HG03060 (cell line): ENCODE measurements at regions not wholly inside any gene's neighbourhood (a gene's known extent, or its start where the extent isn't known, plus 50 kb on each side); places are given as distances from the start of the nearest gene placed in this dataset.
"Not testable (repeated sequence)": the region's sequence is repeated elsewhere in the genome, so short reads cannot be mapped to it uniquely, and the experiment has no call there.

ENCODE experiments used
- ATAC-seq: cut with Tn5 transposase; IDR thresholded peaks from one replicate; pipeline ENCODE4 v1.9.1; 2021; ENCODE audit warnings: low read depth, moderate number of reproducible peaks; ENCODE audit not compliant: unreplicated experiment

DNA sequence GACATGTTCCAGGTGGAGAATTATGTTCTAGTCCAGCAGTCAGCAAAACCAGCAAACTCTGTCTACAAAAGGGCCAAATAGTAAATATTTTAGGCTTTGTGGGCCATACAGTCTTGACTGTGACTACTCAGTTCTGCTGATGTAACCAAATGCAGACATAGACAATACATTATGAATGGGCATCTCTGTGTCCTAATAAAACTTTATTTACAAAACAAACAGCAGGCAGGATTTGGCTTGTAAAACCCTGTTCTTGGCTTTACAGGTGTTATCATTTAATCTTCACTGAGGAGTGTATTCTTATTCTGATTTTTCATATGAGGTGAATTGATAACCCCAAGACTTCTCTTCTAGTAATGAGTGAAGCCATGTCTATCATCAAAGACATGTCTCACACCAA lies 278.6 kb downstream of the DUSP6 start:
- ATAC-seq = no peak

DNA sequence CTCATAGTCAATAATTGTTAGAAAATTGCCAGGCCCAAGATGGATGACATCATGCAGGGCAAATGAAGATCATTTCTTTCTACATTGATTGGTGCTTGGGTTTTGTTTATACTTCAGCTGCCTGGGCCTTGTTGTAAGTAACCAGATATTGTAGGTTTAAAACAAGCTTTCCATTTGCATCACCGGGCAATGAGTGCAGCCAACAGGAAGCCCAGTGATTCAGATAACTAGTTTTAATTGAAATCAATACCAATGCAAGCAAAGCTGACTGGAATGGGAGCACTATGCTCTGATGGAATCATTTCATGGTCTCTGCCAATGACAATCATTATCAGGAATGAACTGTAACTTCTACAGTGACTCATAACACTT lies 279.3 kb downstream of the DUSP6 start:
- ATAC-seq = no peak

DNA sequence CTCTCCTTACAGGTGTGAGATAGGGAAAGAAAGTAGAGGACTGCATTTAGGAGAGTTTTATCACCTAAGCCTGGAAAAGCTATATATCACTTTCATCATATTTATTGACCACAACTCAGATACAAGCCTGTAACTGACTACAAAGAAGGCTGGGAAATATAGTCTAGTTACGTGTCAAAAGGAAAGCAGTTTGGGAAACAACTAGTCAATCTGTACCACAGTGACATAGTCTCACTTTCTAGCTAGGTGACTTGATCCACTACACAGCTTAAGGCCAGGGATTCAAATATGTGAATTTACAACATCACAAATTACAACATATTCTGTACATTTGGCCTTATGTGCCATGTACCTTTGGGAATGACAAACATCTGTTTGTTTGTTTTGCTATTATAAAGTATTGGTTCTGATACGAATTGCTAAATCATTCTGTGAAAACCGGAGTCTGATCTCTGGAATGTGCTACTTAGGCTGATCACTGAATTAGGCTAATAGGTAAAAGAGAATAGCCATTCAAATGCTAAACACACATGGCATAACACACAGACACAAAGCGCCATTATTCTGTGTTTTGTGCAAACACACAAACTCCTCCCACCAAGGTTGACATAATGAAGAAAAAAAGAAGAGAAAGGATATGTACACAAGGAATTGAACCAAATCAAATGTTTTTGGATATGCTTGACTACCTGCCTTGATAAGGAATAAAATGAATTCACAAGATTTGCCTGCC lies 279.8 kb downstream of the DUSP6 start:
- no peak for ATAC-seq

DNA sequence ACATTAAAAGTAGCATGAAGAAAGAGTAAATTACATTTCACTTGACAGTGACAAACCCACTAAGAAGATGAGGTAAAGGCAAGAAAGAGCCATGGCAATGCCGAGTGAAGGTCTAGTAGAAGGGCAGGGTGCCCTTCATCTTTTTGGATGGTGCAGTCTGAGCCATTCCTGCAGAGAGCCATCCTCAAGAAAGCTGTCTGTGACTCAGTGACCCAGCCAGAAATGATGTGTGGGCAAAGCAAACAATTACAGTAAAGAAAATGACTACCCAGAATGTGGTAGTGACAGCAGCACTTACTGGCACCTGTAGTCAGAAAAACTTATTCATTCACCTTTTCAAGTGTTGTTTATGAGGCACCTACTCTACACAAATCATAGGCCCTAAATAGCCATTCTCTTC lies 281.7 kb downstream of the DUSP6 start:
- no peak for ATAC-seq

DNA sequence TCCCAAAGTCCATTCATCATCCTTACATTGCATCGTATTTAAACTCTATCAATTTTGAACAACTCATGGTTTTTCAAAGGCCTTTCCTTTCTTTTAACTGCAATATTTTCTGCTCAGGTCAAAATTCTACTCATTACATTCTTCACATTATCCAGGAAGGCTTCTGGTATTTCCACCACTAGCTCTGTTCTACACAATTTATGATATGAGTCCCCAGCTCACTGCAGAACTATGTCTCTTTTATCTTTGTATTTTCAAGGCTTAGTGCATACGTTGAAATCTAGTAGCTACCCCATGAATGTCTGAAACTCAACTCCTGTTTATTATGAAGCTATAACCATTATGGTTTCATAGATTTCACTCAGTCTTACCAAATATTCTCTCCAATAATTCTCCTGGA lies 282.9 kb downstream of the DUSP6 start:
- no peak for ATAC-seq

DNA sequence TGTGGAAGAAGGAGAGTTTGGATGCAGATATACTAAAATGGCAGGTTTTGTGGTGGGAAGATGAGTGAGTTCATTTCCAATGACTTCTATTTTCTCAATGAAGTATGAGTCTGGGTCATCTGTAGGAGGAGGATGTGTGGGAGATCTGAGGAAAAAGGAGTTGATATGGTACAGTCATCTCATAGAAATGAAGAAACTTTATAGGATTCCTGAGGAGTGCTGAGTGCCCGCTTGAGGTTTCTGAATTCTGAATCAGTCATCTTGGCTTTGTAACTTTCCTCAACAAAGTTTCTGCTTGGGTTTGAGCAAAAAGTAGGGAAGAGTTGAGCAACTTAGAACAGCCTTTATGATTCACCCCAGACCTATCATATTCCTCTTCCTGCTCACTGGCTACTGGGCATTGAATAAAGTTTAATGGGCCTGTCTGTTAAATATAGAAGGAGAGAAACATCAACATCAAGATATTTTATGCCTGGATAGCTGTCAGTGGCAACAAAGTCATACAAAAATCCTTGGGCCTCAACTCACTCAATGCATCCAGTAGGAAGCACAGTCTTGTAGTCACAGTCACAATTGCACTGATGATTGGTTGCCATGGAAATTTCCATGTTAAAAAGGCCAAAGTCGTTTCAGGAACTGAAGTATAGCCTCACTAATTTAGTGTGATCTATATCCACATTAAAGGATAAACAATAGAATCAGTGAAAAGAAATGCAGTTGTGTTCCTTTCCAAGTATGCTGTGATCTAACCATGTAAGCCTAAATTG lies 284.7 kb downstream of the DUSP6 start:
- no peak for ATAC-seq

DNA sequence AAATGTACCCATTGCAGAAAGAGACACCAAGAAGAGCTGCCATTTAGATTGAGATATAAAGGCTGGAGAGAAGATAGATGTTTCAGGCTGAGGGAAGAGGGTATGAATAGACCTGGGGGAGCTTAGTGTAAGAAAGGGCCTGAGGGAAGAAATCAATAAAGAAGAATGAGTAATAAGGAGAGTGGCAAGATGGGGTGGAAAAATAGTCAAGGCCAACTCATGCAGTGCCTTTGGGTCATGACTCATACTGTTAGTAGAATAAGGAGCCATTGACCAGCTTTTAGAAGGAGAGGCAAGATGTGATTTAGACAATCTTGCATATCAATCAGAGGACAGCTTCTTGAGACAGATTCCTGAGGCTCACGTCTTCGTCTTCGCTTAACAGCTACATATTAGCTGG lies 287.5 kb downstream of the DUSP6 start:
- no peak for ATAC-seq

DNA sequence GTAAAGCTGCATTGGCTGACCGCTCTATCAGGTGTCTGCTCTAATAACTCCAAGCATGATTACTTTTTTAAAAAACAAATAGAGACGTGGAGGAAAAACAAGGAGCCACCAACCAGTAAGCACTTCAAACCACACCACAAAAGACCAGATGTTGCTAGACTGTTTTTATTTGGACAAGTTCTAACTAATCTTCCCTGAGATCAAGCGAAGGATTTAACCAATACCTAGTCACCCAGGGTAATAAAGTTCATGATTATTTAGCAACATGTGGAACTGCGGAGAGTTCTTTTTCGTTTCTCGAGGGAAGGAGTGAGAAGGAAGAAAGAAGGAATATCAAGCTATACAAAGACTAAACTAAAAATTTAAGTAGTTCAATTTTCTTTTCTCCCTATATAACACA lies 288.1 kb downstream of the DUSP6 start:
- ATAC-seq = no peak

DNA sequence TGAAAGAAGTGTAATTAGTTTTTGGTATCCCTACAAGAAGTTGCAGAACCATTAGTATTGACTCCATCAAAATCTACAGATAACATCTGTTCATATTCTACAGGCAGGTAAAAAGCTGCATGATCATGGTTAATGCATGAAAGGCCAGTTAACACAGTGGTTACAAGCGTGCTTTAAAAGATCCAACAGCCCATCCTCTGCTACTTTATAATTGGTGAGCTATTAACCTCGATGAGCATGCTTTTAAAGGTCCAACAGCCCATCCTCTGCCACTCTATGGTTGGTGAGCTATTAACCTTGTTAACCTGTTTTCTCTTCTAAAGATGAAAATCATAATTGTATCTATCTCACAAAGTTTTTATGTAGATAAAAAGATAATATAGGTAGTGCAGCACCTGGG lies 289.3 kb downstream of the DUSP6 start:
- no peak for ATAC-seq

DNA sequence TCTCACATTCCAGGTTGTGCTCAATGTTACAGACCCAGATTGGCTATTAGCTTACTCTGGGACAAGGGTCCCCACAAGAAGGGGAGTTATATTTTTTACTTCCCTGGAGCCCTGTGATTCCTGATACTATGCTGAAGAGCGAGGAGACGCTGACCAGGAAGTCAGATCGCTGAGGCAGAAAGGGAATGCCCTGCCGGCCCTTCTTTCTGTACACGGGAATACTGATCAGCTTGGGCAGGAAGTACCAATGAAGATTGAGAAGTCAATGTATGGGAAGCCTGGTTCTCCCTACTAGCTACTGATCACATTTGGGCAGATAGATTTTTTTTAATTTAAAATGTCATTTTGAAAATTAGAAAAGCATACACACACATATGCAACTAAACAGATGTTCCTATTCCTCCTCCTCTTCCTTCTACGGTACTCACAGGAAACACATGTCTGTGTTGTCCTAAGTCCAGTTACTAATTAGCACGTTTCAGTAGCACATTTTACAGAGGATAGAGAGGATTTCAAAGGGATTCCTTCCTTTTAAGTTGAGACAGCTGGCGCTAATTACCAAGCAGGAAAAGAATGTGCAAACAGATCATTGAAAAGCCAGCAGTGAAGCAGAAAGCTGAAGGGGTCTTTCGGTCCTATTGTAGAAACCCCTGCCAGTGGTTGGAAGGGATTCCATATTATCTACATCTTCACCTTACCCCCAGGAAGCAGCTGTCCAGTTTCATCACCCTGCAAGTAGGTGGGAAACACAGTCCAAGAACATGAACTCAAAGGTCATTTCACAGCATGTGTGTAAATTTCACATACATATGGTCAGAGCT lies 292.4 kb downstream of the DUSP6 start:
- ATAC-seq = no peak

DNA sequence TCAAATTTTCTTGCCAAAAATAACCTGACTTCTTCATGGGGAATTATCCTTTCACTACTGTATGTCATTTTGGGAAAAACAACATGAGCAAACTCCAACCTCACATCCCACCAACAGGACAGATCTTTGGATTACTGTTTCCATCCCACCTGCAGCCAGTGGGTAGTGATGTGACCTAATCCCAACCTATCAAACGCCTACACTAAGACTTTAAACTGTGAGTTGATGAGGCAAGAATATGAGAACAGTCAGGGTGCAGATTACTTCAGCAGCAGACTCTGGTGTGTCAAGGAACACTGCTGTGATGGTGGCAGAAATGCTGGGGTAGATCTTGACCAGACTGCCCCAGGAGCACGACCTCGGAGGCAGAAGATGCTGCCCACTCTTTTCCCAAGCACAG lies 293.2 kb downstream of the DUSP6 start:
- no peak for ATAC-seq

DNA sequence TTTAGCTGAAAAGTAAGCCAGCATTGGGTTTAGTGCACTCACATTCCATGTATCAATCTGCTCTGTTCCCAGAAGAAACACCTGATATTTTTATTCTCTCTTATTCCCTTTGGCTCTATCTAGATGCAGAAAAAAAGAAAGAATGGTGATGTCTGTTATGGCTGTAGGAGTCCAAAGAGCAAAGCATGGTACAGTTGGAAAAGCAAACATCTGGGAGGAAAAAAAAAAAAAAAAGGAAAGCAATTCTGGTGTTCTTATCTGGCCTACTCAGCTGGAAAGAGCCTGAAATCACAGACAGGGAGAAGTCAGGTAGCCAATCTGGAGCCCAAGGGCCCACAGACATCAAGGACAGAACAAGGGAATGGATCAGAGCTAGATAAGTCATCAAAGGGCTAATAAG lies 293.9 kb downstream of the DUSP6 start:
- ATAC-seq = no peak

DNA sequence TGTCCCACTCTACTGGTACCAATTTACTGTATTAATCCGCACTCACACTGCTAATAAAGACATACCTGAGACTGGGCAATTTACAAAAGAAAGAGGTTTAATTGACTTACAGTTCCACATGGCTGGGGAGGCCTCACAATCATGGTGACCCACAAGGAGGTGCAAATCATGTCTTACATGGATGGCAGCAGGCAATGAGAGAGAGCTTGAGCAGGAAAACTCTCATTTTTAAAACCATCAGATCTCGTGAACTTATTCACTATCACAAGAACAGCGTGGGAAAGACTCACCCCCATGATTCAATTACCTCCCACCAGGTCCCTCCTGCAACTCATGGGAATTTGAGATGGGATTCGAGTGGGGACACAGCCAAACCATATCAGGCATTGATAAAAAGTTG lies 298.5 kb downstream of the DUSP6 start:
- not testable (repeated sequence) for ATAC-seq

DNA sequence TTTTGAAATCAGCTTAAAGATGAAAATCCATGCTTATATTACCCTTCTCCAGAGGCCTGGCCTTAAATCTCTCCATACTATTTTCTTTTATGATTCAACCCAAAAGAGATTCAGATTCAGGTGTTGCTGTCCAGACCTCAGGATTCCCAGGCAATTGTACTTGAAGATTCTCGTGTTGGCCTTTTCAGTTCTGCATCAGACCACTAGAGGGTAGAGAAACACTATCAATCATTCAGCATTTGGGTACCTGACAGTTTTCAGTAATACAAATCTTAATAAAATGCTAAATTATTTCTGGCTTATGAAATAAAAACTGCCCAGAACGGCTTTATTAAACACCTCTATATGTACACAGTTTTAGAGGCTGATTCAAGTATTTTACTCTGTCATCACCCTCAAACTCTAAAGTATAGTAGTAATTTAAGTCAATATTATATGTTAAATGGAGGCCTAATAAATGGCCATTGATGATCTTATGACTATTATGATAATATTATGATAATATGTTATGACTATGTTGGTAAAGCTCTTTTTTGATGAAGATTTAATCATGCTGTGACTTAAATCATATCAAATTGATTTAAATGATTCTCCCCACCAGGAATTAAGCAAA lies 301.1 kb downstream of the DUSP6 start:
- ATAC-seq = no peak

DNA sequence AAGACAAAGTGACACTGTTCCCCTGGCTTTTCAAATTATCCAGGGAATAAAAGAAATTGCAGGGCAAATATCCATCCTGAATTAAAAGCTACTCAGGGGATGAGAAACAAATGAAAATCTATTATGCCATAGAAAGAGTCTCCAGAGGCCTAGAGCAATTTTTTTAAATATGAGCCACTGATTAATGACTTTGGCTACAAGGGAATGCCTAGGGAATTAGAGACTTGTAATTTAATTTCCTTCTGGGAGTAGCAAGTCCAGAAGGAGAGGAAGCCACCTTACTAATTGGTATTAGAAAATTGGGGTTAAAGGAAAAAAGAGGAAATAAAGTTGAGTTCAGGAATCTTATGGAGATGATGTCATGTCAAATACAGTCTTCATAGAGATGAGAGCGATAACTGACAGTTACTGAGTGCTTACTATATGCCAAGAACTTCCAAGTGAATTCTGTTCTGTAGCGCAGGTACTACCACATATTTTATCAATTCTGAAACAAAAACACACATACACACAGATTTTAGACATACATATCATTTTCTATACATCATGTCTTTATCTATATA lies 304.4 kb downstream of the DUSP6 start:
- no peak for ATAC-seq

DNA sequence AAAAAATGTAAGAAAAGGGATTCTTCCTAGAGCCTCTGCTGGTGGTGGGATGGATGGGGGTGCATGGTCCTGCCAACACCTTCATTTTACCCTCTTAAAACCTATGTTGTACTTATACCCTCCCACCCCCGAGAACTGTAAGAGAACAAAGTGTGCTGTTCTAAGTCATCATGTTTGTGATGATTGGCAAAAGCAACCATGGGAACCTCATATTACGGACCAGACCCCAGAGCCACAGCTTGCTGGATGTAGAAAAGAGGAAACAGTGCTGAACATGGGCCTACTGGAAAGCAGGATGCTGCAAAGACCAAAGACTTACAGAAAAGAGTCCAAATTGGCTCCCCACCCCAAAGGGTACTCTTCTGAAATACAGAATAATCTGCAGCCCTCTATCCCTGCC lies 311.2 kb downstream of the DUSP6 start:
- ATAC-seq = no peak

DNA sequence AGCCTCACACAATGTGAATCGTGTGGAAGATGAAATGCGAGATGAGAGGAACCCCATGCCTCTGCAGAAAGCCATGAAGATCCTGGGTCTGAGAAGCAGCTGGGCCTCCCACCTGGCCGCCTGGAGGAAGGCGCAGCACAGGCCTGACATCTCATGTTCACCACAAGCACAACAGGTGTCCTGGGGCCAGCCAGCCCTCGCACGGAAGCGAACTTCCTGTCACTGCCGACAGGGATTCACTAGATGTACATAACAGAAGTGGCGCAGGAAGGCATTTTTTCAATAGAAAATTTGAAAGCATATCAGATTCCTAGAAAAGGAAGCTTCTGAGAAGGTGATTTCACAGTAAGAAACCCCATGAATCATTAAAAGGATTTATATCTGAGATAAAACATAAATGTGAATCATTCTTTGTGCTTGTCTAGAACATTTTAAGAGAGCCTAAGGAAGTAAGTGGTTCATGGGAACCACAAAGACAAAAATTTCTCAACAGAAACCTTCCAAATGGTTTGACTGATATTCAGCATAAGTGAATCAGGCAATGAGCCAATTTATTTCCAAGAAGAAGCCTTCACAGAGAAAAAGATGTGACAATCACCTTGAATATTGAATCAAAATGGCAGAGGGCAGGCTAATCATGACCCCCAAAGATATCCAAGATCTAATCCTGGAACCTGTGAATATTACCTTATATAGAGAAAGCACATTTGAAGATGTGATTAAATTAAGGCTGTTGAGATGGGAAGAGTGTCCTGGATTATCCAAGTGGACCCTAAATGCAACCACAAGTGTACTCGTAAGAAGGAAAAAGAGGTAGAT lies 311.9 kb downstream of the DUSP6 start:
- peak; percentile 97 for ATAC-seq

DNA sequence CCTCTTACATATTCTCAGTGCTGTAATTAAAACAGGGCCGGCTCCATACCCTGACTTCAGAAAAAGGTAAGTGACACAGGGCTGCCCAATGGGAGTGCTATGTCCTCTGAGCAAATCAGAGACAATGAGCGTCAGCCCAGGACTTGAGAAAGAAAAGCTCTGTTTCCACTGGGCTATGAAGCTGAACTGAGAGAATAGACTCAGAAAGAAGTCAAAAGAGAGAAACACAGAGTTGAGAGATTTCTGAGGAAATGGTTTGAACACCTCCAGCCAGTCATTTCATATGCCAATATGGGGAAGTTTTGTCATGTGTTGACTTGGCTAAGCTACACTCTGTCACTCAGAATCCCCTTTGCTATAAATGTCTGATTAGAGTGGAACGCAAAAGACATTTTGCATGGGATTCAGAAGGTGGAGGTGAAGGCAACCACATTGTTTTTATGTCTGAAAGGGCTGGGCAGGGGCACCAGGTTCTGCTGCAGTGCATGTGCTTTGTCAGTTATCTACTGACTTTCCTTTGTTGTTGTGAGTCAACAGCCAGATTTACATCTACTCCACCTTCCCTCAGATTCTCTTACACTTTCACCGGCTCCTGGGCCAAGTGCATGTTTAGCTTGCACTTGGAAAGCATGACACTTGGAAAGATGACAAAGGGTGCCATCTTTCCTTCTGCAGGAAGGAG lies 313.3 kb downstream of the DUSP6 start:
- no peak for ATAC-seq

DNA sequence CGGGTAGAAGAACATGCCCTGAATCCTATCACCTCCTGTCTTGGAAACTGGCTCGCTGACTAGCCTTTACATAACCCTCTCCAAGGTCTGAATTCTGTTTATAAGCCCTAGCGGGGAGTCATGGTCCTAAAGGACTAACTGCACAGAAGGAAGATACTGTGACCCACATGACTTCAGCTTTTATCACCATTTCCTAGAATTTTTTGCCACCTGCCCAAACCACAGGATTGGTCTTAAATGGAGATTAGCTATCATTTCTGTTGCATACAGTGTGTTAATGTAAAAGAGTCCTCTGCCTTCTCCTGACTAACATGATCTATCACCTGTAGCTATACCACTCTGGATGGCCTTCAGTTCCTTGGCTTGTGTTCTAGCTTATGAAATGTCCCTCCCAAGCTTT lies 319.2 kb downstream of the DUSP6 start:
- no peak for ATAC-seq
